Sigmoid colon (tissue), 4 donors: ENCODE measurements at regions not wholly inside any gene's neighbourhood (a gene's known extent, or its start where the extent isn't known, plus 50 kb on each side); places are given as distances from the start of the nearest gene placed in this dataset.

ENCODE experiments used
- EP300 ChIP-seq, 4 donors: sonication (generic); formaldehyde crosslinking; IDR thresholded peaks; one replicate each; pipeline ENCODE4 v1.6.1; 2017; ENCODE audit warnings: antibody characterized with exemption in 4 of 4
- POLR2A ChIP-seq, 2 donors: fragments of 450-650 bp; IDR thresholded peaks; one replicate each; pipeline ENCODE4 v1.6.1; 2016; ENCODE audit warnings: antibody characterized with exemption in 2 of 2, mild to moderate bottlenecking in 2 of 2, moderate library complexity in 2 of 2
- TF ChIP-seq, protein P1 (sequence below), 4 experiments: fragments of 450-650 bp in 3 of 4; fragments of 200-600 bp in 1 of 4; IDR thresholded peaks; one replicate each; pipeline ENCODE4 v1.5.1; 2016 to 2019; ENCODE audit warnings: antibody characterized with exemption in 4 of 4, mild to moderate bottlenecking in 3 of 4, moderate library complexity in 2 of 4

DNA sequence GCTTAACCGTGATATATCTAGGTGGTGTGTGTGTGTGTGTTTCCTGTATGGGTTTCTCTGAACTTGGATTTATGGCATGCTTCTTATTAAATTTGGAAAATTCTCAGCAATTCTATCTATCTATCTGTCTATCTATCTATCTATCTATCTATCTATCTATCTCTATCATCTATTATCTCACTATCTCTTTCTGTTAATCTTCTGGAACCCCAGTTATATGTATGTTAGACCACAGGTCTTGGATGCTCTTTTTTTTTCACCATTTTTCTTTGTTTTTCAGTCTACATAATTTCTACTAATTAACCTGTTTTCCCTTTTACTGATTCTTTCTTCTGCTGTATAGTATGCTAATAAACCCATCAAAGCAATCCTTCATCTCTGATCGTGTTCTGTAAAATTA lies 538.0 kb downstream of the PTPRU start:
- TF ChIP-seq, protein P1, sequence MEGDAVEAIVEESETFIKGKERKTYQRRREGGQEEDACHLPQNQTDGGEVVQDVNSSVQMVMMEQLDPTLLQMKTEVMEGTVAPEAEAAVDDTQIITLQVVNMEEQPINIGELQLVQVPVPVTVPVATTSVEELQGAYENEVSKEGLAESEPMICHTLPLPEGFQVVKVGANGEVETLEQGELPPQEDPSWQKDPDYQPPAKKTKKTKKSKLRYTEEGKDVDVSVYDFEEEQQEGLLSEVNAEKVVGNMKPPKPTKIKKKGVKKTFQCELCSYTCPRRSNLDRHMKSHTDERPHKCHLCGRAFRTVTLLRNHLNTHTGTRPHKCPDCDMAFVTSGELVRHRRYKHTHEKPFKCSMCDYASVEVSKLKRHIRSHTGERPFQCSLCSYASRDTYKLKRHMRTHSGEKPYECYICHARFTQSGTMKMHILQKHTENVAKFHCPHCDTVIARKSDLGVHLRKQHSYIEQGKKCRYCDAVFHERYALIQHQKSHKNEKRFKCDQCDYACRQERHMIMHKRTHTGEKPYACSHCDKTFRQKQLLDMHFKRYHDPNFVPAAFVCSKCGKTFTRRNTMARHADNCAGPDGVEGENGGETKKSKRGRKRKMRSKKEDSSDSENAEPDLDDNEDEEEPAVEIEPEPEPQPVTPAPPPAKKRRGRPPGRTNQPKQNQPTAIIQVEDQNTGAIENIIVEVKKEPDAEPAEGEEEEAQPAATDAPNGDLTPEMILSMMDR (IDR thresholded peaks at IDR 0.05), result no peak
- TF ChIP-seq POLR2A (IDR thresholded peaks at IDR 0.05), result no peak
- TF ChIP-seq EP300 (IDR thresholded peaks at IDR 0.05), result no peak
